NCI-H82 treated with DMSO at 0.1 percent for 48 hours (cell line): ENCODE measurements at regions not wholly inside any gene's neighbourhood (a gene's known extent, or its start where the extent isn't known, plus 50 kb on each side); places are given as distances from the start of the nearest gene placed in this dataset.

Source experiments
- DNase-seq: peaks from one replicate; lab custom pipeline; 2025; ENCODE audit not compliant: unreplicated experiment; lab: John Stamatoyannopoulos, UW

DNA sequence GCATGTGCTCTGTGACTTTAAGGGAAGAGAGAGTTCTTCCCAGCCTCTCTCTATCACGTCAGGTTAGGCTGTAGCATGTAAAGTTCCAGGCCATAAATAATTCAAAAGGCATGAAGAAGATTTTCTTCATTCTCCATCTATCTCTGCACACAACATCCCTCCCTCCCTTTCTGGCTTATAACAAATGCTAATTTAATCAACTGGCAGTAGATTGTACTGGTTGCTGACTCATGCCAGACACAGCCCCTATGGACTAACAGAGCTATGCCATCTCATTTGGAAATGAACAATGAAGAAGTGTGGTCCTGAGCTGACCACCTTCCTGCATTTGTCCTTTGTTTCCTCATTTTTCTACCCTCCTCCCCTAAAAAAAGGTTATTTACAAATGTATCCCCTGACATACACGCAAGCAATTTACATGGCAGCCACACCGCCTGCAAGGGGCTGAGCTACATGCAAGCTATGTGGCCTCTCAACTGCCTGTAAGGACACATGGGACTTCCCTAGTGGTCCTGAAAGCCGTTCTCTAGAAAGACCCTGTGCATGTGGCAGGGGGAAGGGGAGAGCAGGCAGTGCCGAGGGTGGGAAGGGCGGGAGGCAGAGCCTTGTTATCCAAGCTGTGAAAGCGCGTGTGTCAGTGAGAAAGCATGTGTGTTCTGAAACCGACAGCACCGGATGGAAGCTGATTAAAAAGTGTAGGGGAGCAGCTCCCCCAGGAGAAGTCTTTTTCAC lies 90.9 kb upstream of the KLF7 start:
- DNase-seq: no peak

DNA sequence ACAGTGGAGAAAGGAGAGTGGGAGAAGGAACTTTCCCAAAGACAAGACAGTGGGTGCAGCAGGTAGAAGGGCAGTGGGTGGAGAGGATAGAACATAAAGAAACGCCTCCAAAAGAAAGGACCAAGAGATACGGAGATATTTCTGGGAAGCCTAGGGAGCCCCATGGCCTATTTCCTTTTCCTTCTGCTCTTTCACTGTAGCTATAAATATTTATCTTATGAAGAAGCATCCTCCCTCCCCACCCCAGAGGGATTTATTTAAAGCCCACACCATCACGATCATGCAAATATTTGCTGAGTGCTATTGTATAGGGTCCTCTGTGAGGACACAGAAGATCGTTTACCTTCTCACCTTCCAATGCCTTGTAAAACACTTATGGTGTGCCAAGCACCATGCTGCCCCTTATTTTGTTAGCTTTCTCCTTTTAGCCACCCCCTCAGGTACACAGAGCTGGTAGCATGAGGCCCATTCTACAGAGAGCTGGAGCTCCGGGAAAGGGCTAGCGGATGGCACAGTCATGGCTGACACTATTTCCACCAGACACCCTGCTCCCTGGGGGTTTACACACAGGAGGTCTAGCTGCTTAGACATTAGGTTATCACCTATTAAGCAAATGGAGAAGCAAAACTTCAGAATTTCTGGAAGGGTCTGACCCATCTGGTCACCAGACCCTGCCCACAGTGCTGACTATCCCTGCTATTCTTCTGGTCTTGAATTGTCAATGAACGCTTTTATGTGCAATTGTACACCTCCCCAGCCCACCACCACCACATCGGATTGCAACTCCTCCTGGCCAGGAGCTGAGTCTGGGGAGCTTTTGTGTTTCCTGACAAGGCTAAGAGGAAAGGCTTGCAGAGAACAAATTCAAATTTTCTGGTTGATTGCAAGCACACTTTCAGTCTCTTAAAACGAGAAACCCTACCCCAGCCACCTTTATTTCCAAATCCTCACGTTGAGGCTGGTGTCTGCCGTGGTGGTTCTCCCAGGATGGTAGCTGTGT lies 91.8 kb upstream of the KLF7 start:
- no peak for DNase-seq

DNA sequence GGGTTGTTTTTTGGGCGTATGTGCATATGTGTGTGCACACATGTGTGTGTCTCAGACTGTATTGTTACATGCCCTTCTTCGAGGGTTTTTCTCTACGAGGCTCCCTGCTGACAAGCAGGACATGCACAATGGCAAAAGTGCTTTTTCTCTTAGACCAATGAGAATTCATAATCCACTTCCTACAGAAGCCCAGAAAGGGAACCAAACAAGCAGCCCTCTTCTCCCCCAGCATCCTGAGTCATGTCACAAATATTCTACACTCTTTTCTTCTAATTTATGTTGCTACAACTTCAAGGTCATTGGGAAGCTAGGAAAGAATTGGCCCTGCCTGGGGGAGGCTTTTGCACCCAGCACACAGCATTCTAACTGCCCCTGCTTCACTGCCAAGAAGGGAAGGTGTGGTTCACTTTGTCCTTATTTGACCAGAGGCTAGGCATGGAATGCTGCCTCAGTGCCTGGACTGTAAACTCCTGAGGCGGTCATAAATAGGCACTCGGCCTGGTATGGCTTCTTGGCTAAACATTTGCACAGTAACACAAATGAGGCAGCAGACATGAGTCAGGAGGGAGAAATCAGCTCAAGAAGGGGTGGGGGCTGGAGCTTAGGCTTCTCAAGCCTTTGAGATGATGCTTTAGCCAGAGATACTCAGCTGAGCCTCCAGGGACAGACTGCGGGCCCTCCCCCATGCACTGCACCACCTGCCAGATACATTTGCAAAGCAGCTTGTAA lies 92.7 kb upstream of the KLF7 start:
- peak; percentile 94 for DNase-seq

DNA sequence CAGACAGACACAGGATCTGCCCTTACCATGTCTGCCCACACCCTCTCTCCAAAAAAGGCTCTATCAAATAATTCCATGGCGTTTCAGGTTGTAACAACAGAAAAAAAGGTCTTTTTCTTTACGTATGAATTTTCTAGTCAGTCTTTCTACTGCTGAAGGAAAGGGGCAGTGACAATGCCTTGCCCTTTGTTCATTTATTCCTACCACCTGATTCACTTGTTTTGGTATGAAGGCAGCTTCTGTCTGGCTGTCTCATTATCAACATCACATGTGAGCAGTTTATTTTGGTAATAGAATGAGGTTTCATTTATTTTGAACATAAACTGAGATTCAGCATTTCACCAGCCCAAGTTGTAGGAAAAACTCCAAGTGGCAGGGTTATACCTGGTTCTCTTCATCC lies 94.3 kb upstream of the KLF7 start:
- DNase-seq: no peak

DNA sequence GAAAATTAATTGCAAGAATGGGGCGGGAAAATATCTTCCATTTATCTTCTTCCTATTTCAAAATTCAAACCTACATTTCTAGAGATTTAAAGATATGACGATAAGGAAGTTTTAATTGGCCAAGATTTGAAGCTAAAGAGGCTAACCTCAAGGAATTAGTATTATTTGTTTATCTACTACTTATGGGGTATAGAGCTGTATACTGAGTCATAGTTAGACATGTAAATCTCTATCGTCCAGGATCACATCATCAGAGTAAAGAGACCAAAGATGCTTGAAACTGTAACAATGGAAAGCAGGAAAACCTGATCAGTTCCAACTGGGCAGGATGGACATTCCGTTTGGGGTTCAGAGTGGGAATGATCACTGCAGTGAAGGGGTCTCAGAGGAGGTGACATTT lies 95.2 kb upstream of the KLF7 start:
- no peak for DNase-seq

DNA sequence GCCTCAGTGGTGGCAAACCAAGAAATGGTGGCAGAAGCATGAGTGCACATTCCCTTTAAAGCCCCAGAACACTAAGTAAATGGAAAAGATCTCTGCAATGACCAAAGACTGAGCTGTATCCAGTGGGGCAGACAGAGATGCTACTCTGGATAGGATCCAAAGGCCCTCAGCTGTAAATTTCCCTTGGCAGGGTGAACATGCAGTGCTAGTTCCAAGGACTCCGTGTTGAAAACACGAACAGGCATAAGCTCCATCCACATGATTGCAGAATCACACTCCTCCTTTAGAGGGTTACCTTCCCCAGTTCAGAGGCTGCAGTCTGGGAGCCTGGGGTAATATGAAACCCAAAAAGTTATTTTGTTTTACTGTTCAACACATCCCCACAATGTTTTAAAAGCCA lies 98.6 kb upstream of the KLF7 start:
- DNase-seq: no peak

DNA sequence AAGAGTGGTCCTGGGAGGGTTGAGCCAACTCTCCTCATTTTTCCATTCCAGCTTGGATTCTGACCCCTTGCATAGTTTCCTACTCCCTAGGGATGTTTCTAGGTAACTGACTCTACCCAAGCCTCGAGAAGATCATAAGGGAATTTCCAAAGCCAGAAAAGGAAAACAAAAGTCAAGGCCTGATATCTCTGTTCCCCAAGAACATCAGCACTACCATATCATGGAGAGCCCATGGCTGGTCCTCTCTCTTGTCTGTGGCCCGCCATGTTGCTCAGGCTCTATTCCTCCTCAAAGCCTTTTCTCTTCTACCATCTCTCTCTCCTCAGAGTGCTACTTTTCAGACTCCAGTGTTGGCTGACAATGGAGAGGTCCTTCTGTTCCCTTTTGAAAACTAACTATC lies 99.6 kb upstream of the KLF7 start:
- no peak for DNase-seq

DNA sequence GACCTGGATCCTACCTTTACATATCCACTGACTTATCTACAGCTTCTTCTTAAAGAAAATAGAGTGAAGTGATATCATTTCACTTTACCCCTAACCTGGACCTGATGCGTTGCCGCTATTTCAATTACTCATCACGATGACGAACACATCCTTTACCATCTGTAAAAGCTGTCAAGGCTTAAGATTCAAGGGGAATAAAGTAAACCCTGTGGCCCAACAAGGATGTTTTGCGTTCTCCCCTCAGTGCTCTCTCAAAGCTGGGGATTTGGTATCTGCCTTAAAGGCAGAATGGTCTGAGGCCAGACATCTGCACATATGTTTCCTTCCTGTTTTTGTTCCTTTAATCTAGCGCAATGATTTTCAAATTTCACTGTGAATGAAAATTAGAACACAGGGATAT lies 100.1 kb upstream of the KLF7 start:
- DNase-seq: no peak

DNA sequence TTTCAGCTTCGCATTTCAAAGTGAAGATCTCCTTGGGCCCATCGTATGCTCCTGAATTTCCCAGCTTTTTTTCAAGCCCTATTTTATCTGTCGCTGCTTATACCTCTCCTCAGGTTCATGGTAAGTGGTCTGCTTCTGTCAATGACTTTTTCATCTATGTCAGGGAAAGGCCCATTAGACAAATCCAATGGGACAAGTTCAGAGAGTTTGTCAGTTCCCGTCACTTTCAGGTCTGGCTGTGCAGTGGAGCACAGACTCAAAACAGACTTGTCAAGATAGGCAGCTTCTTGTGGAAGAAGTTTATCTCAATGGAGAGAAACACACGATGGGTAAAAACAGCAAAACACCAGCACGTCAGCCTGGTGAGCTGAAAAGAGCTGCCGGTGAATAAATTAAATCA lies 100.9 kb upstream of the KLF7 start:
- no peak for DNase-seq

DNA sequence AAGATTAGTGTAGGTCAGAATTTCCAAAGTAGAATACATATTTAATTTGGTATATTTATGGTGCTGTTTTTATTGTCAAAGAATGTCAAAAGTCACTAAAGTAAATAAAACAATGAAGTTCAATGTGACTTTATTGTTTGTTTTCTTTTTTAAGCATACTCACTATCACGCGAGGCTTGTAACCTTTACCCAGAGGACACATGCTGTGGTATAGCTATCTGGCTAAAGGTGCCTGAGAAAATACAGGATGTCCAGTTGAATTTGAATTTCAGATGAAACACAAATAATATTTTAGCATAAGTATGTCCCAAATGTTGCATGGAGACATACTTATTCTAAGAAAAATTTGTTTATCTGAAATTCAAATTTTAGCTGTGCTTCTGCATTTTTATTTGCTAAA lies 103.3 kb upstream of the KLF7 start:
- no peak for DNase-seq

DNA sequence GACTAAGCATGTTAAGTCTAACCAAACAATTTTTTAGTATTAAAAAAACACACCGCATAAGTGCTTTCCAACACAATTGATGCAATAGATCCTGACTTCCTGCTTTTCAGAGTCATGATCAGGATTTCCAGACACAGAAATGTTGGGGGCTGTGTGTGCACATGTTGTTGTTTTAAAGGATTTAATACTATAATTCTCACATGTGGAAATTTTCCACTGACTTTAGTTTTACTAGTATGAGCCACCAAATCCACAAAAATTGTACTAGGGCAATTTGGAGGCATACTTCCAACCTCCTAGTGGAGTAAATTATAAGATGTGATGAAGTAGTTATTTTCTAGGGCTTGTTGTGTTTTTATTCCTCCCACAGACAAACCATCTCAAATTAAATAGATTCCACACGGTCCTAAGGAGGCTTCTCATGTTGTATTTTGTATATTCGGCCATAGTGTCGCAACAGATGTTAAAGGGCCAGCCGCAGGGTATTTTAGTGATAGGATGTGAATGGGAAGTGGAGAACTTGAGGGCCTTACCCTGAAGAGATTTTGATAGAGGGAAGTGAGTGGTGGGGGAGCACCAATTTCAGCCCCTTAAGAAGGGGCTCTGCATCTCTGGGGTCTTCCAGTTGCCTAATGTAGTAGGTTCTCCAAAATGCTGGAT lies 108.9 kb upstream of the KLF7 start:
- DNase-seq: no peak

DNA sequence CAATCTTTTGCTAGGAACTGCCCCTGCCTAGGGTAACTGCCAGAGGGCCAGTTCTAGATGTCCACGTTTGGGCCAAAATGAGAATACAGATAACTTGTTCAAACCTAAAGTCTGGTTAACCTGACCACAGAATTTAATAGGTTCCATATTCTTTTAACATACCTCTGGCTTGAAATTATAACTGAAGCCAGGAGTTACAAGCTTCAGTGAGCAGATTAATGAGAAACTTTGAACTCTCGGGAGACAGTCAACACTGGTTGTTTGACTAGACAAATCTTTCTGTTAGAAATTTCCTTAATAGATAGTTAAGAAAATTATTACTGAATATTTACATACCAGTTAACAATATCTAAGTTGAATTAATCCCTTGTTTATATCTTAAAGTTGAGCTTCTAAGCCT lies 110.0 kb upstream of the KLF7 start:
- no peak for DNase-seq

DNA sequence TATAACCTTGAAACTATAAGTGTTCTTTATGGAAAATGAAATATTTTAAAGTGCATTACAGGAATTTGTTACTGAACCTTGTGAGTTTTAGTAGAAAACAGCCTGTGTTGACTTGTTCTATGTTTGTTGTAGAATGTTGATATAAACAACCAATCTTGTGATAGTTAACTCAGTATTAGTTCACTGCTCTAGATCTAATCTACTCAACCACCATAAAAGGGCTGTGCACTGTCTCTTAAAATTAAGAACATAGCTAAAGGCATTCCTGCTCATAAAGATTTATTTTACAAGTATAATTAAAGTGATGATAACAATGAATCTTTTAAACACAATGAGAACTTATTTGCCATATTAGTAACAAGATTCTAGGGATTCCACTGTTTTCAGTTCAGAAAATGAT lies 110.5 kb upstream of the KLF7 start:
- DNase-seq: no peak

DNA sequence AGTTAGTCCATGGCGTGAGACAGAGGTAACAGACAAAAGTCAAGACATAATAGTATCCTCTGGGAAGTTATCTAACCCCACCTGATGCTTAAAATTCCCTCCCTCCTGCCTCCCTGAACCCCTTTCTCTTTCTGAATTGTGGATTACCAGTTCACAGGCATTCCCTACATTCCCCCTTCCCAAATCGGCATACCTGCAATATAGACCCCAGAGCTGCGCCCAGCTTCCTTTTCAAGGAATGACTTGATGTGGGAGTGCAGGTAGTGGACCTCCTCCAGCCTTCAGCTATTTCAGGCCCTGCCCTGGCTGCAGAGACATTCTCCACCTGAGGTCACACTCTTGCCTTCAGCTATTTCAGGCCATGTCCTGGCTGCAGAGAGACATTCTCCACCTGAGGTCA lies 111.1 kb upstream of the KLF7 start:
- no peak for DNase-seq

DNA sequence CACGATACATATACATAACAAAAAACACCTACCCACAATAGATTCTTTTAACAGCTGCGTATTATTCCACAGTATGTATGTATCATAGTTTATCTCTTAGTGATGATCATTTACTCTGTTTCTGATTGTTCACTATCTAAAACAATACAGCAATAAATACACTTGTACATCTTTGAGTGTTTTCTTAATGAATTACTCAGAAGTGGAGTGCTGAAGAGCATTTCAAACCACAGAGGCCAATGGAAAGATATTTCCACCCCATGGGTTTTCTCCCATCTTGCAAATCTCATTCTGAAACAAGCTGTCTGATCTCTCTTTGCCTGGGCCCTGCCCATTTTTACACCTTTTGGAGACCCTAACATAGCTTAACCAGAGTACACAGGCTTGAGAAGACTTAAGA lies 113.8 kb upstream of the KLF7 start:
- DNase-seq: no peak

DNA sequence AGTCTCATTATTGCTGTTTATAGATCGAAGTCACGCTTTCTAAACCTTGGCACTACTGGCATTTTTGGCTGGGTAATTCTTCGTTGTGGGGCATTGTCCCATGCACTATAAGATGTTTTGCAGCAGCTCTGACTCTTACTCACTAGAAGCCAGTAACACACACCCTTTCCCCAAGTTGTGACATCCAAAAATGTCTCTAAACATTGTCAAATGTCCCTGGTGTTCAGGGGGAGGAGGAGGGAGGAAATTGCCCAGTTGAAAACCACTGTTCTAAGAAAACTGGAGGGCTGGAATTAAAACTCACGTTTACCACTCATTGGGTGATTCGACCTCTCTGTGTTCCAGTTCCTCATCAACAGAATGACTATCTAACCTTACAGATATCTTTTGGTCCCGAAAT lies 115.7 kb upstream of the KLF7 start:
- DNase-seq: no peak

DNA sequence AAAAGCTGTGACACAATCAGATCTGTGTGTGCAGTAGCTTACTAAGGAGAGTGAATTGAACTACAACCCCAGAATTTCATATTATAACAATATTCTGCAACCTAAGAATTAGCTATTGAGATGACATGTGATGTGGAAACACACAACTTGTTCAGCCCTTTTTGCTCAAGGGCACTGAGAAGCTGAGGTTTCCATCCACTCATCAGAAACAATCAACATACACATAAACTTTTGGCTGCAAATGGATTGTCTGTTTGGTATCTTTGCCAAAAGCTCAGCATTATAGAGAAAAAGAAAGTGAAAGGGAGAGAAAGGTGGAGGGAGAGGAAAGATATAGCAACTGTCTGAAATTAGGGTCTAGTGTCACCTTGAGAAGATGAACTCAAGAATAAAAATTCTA lies 117.2 kb upstream of the KLF7 start:
- no peak for DNase-seq

DNA sequence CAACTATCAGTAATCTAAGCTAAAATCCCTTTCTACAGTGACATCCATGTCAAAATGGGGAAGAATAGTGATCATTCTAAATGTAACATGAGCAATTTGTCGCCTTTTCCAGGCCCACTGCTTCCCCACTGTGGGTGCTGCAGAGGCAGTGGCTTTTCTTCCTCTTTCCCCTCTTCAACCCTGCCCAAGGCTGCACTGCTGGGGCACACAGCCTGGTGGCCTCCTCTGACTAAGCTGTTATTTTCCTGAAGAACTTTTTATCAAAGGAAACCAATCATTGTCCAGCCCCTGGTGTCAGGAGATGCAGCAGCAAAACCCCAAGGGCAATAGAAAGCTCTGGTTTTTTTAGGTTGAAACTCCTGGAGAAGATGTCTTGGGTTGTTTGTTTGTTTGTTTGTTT lies 117.6 kb upstream of the KLF7 start:
- DNase-seq: no peak

DNA sequence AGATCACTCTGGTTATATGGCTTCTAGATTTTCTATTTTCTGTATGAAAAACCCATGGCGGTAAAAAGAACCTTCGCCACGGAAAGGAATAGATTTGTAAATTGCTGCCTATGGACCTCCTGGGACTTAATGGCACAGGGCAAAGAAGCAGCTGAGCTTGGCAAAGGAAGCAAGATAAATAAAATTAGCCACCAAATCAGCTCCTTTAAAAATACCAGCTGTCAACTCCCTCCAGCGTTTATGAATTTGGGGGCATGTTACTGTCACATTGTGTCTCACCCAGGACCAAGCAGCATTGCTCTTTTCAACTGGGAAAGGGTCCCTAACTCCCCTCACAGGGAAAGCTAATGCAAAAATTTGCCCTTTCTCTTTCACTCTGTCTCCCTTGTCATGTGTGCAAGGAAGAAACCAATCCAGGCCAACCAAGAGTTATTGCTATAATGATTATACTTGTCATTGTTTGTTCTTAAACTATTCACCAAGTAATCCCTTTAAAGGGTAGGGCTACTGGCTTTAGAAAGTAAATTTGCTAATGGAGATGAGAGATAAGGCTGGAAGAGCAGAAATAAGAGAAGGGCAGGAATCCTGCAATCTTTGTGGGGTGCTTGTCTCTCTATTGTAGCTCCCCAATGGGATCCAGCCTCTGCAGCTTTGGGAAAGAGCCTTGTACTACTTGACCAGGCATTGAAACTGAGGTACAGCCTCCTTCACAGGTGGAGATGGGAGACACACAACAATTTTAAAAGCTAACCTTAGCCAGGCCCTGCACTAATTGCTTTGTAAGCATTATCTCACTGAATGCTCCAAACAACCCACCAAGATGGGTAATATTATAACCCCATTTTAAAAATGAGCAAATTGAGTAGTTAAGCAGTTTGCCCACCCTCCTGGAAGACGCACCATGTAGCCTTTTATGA lies 119.1 kb upstream of the KLF7 start:
- peak; percentile 24 for DNase-seq

DNA sequence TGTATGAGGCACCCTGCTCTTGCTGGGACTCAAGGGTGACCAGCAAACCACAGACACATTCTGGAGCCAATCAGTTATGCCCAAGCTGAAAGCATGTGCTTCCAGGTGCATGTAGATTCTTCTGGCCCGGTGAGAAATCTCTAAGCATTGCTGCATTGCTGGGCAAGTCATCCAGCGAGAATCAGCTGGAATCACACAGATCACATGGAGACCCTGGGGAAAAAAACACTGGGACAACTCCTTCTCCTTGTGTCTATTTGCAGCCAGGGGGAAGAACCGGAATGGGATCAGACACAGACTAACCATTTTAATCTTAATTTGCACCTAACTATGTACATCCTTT lies 119.7 kb upstream of the KLF7 start:
- peak; percentile 35 for DNase-seq
